HG02763 (cell line): ENCODE measurements at regions not wholly inside any gene's neighbourhood (a gene's known extent, or its start where the extent isn't known, plus 50 kb on each side); places are given as distances from the start of the nearest gene placed in this dataset.

Experiments
- ATAC-seq: cut with Tn5 transposase; IDR thresholded peaks from one replicate; pipeline ENCODE4 v1.9.1; 2021; ENCODE audit warnings: mild to moderate bottlenecking, moderate library complexity; ENCODE audit not compliant: unreplicated experiment

- ATAC-seq: no peak
Measured at GRCh38 chr2:221715523-221716247, 143.6 kb upstream of the EPHA4 start.

- no peak for ATAC-seq
Measured at GRCh38 chr2:221710744-221711143, 138.6 kb upstream of the EPHA4 start.

- ATAC-seq: no peak
Measured at GRCh38 chr2:221708902-221709301, 136.8 kb upstream of the EPHA4 start.

GRCh38 chr2:221705185-221705877, 133.2 kb upstream of the EPHA4 start:
- ATAC-seq: no peak

GRCh38 chr2:221704442-221704841, 132.3 kb upstream of the EPHA4 start:
- no peak for ATAC-seq

- no peak for ATAC-seq
Measured at GRCh38 chr2:221693365-221693764, 121.3 kb upstream of the EPHA4 start.

GRCh38 chr2:221691571-221691970, 119.5 kb upstream of the EPHA4 start:
- no peak for ATAC-seq

- ATAC-seq: no peak
Measured at GRCh38 chr2:221689140-221689539, 117.0 kb upstream of the EPHA4 start.

- ATAC-seq: no peak
Measured at GRCh38 chr2:221680548-221680947, 108.4 kb upstream of the EPHA4 start.

GRCh38 chr2:221677688-221678087, 105.6 kb upstream of the EPHA4 start:
- ATAC-seq: no peak

- ATAC-seq: no peak
Measured at GRCh38 chr2:221676566-221677172, 104.6 kb upstream of the EPHA4 start.

GRCh38 chr2:221675201-221675908, 103.3 kb upstream of the EPHA4 start:
- no peak for ATAC-seq

GRCh38 chr2:221674446-221674845, 102.3 kb upstream of the EPHA4 start:
- ATAC-seq: no peak

GRCh38 chr2:221673248-221673647, 101.1 kb upstream of the EPHA4 start:
- ATAC-seq: no peak

GRCh38 chr2:221671515-221671914, 99.4 kb upstream of the EPHA4 start:
- ATAC-seq: no peak

- no peak for ATAC-seq
Measured at GRCh38 chr2:221662689-221663391, 90.7 kb upstream of the EPHA4 start.

- no peak for ATAC-seq
Measured at GRCh38 chr2:221657806-221658205, 85.7 kb upstream of the EPHA4 start.

- no peak for ATAC-seq
Measured at GRCh38 chr2:221655300-221655699, 83.2 kb upstream of the EPHA4 start.

- ATAC-seq: no peak
Measured at GRCh38 chr2:221653182-221653581, 81.1 kb upstream of the EPHA4 start.

GRCh38 chr2:221649051-221649775, 77.1 kb upstream of the EPHA4 start:
- no peak for ATAC-seq
